Tibial artery (tissue), 4 donors: ENCODE measurements at regions not wholly inside any gene's neighbourhood (a gene's known extent, or its start where the extent isn't known, plus 50 kb on each side); places are given as distances from the start of the nearest gene placed in this dataset.

Source experiments
- DNase-seq, 2 donors: peaks; one replicate each; pipeline ENCODE4 v3.0.0-alpha.2; 2019
- H3K27ac ChIP-seq, 2 donors: fragments of 200-600 bp; sonication (generic) in 1 of 2; 1 replicate in 1 of 2; 2 replicates in 1 of 2; pipeline ENCODE4 v1.5.1; 2018 to 2019; ENCODE audit warnings: mild to moderate bottlenecking in 1 of 2
- H3K27me3 ChIP-seq, 2 donors: fragments of 200-600 bp; sonication (generic) in 1 of 2; one replicate each; pipeline versions ENCODE4 v1.5.1 to v1.6.0; 2016 to 2019
- H3K36me3 ChIP-seq, 3 donors: fragments of 200-600 bp; sonication (generic) in 2 of 3; one replicate each; pipeline ENCODE4 v1.5.1; 2016 to 2019; ENCODE audit warnings: mild to moderate bottlenecking in 2 of 3
- H3K4me1 ChIP-seq, 4 donors: fragments of 200-600 bp; sonication (generic) in 2 of 4; 1 replicate in 3 of 4; 2 replicates in 1 of 4; pipeline ENCODE4 v1.5.1; 2016 to 2019
- H3K4me3 ChIP-seq, 2 donors: fragments of 200-600 bp; sonication (generic) in 1 of 2; 1 replicate in 1 of 2; 2 replicates in 1 of 2; pipeline ENCODE4 v1.5.1; 2018 to 2019; ENCODE audit warnings: mild to moderate bottlenecking in 2 of 2
- H3K9me3 ChIP-seq, 3 donors: fragments of 200-600 bp; sonication (generic) in 1 of 3; one replicate each; pipeline ENCODE4 v1.5.1; 2016 to 2019
- CTCF ChIP-seq, 2 experiments: fragments of 200-600 bp in 1 of 2; fragments of 450-650 bp in 1 of 2; IDR thresholded peaks; one replicate each; pipeline ENCODE4 v1.5.1; 2017 to 2019; ENCODE audit warnings: antibody characterized with exemption in 2 of 2, mild to moderate bottlenecking in 1 of 2, moderate library complexity in 1 of 2
- intact Hi-C: fragments of 100-400 bp; cut with DNase I; formaldehyde crosslinking; loops from one replicate; pipeline ENCODE4 v1.15.0; 2023; ENCODE audit warnings: low total_unique reads

- TF ChIP-seq CTCF (IDR thresholded peaks at IDR 0.05) = no peak
- Histone ChIP-seq H3K4me3 (no peak overlapping the region), H3K36me3 (no peaks in the 10 kb centered on the region), H3K27ac (no peak overlapping the region), H3K4me1 (no peaks in the 10 kb centered on the region), H3K27me3 (peaks cover 0 to 90% of the 10 kb centered on the region in 2 donors), H3K9me3 (no peaks in the 10 kb centered on the region)
- intact Hi-C loops = no loop called here
- DNase-seq = peak in 1 of 2 donors; percentile 35
Measured at GRCh38 chr1:17925290-17926237, 170.4 kb downstream of the ACTL8 start.

- H3K4me1 ChIP-seq = no peaks in the 10 kb centered on the region
- no peak overlapping the region for H3K4me3 ChIP-seq
- peaks cover 0 to 89% of the 10 kb centered on the region in 2 donors for H3K27me3 ChIP-seq
- no peak for TF ChIP-seq CTCF (IDR thresholded peaks at IDR 0.05)
- intact Hi-C loops = no loop called here
- no peak overlapping the region for H3K27ac ChIP-seq
- no peak for DNase-seq
- H3K9me3 ChIP-seq = no peaks in the 10 kb centered on the region
- no peaks in the 10 kb centered on the region for H3K36me3 ChIP-seq
Measured at GRCh38 chr1:17926906-17927305, 171.8 kb downstream of the ACTL8 start.

GRCh38 chr1:17927952-17928351 is 172.8 kb downstream of the ACTL8 start:
- Histone ChIP-seq H3K9me3 (peaks cover 0 to 4% (median 0%) of the 10 kb centered on the region in 3 donors), H3K27me3 (peaks cover 0 to 87% of the 10 kb centered on the region in 2 donors), H3K4me3 (no peak overlapping the region), H3K27ac (no peak overlapping the region), H3K36me3 (no peaks in the 10 kb centered on the region), H3K4me1 (no peaks in the 10 kb centered on the region)
- no peak for DNase-seq
- TF ChIP-seq CTCF (IDR thresholded peaks at IDR 0.05) = no peak
- intact Hi-C loops = no loop called here

- Histone ChIP-seq H3K36me3 (no peaks in the 10 kb centered on the region), H3K4me1 (no peaks in the 10 kb centered on the region), H3K9me3 (peaks cover 0 to 4% (median 0%) of the 10 kb centered on the region in 3 donors), H3K4me3 (no peak overlapping the region), H3K27me3 (peaks cover 0 to 89% of the 10 kb centered on the region in 2 donors), H3K27ac (no peak overlapping the region)
- no peak for TF ChIP-seq CTCF (IDR thresholded peaks at IDR 0.05)
- DNase-seq = no peak
- intact Hi-C loops = no loop called here
Measured at GRCh38 chr1:17929224-17929623, 174.1 kb downstream of the ACTL8 start.

- Histone ChIP-seq H3K9me3 (peaks cover 0 to 4% (median 0%) of the 10 kb centered on the region in 3 donors), H3K27me3 (peaks cover 0 to 89% of the 10 kb centered on the region in 2 donors), H3K36me3 (no peaks in the 10 kb centered on the region), H3K27ac (no peak overlapping the region), H3K4me3 (no peak overlapping the region), H3K4me1 (no peaks in the 10 kb centered on the region)
- intact Hi-C loops = no loop called here
- no peak for TF ChIP-seq CTCF (IDR thresholded peaks at IDR 0.05)
- no peak for DNase-seq
Measured at GRCh38 chr1:17930635-17931034, 175.5 kb downstream of the ACTL8 start.
